ENCODE measurements at regions not wholly inside any gene's neighbourhood (a gene's known extent, or its start where the extent isn't known, plus 50 kb on each side); places are given as distances from the start of the nearest gene placed in this dataset.
A peak's percentile ranks its signal among the peaks of the same experiment; 100 is the strongest.

DNA sequence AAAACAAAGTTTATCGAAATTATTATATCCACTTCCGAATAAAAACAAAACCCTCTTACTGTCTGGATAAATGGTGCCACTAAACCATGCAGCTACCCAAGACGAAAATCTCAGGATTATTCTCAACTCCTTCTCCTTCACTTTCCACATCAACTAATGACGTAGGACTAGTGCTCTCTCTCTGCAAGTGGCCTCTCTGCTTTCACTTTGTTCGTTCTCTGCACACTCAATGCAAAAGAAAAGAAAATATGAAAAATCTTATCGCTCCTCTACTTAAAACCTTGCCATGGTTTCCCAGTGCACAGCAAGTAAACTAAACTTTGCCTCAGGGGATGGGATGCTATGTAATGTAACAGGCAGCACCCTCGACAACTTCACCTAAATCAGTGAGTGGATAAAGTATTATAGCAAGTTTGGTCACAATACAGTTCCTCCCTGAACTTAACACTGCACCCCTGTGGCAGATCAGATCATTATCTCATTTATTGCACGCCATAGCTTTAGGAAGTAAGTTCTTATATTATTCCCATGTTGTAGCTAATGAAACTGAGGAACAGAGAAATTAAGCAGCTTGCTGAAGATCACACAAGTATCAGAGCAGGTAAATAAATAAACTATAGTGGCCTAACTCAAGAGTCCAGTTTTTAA lies 262.7 kb upstream of the GADL1 start:
- peak; percentile 9 to 30 for DNase-seq

DNA sequence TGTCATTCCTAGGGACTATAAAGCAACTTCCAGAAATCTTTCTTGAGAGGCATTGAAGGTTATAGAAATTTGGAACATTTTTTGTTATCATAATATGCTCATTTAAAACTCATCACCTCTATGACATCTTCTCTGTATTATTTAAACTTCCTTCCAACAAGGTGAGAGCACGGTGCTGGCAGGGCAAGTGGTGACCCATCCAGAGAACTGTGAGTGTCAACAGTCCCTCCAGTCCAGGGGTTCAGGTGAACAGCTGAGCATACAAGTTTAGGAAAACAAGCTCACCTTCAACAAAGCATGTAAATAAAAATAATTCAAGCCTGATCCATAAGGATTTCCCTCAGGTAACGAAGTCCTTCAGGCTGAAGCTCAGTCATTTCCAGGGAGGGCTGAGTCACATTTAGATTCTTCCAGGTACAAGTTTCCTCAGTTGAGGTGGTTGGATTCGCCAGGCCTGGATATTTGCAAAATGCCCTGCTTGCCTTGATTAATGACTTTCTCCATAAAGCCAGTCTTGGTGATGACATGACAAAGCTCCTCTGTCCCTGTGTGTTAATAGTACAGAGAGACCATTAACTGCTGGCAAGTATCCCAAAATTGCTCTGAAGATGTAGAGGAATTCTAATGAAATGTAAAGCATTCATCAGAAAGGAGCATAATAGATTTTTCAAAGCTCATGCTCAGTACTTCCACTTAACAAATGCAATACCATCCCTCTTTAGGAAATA lies 263.6 kb upstream of the GADL1 start:
- no peak for DNase-seq

DNA sequence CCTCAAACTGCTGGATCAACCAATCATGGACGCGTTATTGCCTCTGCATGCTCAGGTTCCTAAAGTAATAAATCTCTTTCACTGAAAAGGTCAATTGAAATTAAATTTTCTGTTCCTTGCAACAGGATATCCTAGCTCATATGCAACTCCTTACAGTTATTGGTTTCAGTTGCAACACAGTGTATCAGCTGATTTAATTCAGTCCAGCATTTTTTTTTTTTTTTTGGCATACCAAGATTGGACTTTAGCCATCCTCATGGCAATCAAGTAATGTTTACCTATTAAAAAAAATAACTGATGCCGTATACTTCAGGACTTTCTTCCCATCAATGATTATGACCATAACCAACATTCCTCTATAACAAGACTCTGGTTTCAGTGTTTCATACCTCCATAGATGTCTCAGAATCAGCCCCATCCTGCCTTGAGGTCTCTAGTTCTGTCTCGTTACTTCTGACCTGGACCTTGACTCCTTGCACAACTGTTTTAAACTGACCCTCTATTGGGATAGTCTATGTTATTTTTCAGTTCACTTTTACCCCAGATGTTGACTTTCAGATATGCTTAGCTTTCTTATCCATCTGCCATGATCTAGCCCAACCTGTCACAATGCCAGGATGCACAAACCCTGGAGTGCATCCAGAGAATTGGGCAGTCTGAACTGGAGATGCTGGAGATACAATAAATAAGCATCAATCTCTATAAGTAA lies 265.0 kb upstream of the GADL1 start:
- DNase-seq, result no peak

DNA sequence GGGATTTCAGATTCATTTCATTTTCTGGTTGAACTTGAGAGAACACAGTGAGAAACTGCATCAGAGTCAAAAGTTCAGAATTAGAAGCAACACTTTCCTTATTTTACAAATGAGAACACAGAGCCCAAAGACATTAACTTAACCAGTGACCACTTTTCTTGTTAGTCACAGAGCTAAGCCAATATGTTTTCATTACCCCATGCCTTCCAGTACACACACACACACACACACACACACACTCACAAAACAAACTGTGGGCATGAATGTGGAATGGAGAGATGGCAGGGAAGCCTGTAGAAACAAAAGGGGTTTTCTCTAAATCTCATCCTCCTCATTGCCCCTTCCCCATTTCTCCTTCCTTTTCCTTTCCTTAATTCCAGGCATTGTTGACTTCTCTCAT lies 267.4 kb upstream of the GADL1 start:
- no peak for DNase-seq

DNA sequence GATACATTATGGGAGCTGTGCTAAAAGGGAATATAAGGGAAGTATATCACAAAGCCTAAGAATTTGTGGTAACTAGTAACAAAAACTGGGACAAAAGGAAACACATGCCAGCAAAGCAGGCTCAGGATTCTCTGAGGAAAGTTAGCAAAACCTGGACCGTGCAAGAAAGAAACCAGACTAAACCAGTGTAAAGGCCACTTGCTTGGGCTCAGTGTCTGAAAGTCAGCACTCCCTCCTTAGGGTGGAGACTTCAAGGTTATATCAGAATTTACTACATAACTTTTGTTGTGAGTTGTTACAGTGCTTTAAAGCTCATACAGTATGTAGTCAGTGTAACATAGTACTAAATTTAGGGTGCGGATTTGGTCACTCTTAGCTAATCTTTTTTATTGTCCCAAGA lies 269.9 kb upstream of the GADL1 start:
- DNase-seq, result no peak

DNA sequence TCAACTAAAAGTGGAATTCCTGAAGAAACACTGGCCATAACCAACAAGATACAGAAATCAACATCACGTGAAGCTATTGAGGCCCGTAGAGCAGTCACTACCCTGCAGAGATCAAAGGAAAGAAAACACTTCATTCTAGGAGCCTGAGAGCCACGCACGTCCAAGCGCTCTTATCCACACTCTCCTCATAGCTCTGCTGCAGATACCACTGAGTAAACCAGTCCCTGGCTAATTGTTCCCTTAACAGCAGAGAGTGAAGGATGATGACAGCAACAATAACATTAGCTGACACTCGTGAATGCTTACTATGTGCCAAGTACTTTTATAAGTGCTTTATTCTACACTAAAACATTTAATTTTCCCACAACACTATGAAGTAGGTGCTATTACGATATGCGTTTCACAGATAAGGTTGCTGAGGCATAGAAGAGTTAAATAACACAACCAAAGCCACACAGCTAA lies 271.0 kb upstream of the GADL1 start:
- DNase-seq, result no peak

DNA sequence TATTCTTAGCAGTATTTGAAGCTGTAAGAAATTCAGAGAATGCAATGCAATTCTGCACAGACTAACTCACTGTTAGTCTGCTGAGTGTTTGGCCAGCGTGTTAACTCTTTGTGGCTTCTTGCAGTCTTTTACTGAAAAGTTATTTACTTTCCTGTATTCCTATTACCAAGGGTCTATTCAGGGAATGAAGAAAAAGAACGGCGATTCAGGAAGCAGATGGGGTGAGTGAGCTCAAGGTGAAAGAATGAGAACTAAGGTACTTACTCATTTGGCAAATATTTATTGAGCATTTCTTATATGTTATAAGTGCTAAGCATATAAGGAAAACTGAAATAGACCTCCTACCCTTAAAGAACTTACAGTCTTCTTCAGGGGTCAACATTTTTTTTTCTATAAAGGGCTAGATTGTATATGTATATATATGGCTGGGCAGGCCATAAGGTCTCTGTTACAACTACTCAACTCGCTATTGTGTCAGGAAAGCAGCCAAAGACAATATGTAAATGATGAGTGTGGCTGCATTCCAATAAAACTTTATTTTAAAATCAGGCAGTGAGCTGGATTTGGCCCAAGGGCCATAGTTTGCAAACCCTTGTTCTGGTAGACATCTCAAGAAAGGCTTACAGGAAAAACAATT lies 271.9 kb upstream of the GADL1 start:
- no peak for DNase-seq

DNA sequence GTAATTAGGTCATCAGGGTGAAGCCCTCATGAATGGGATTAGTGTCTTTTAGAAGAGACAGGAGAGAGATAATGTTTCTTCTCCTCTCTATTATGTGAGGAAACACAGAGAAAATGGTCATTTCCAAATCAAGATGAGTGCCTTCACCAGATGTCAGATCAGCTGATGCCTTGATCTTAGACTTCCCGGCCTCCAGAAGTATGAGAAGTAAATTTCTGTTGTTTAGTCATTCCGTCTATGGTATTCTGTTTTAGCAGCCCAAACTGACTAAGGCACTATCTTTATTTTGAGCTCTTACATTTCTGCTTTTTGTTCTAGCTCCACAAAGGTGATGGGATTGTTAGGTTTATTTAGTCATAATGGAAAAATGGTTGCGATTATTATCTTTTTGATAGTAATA lies 273.2 kb upstream of the GADL1 start:
- DNase-seq, result no peak

DNA sequence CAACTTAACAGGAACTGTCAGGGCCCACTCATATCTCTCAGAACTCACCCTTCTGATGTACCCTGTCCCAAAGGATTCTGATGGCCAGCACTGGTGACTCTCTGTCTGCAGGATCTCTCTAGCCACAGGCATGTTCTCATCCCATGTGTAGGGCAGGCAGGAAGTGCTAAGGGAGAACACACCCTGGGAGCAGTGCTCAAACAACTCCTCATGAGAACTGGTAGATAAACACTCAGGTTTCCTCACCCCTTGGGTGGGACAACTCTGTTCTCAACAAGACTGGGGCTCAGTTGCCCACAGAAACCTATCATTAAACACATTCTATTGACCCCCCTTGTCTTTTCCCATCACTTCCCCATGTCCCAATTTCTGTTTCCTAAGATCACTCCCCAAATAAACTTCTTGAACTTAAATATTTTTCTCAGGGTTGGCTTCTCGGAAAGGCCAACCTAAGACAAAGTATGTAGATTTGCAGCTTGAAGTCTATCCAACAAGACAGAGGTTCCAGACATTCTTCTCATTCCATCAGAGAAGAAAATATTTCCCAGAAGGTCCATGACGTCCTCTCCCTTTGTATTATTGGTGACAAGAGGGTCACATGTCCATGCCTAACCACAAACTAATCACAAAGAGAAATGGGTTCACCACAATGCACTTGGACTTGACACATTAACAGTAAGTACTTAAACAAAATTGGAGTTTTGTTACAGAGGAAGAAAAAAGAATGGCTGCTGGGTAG lies 276.6 kb upstream of the GADL1 start:
- no peak for DNase-seq

DNA sequence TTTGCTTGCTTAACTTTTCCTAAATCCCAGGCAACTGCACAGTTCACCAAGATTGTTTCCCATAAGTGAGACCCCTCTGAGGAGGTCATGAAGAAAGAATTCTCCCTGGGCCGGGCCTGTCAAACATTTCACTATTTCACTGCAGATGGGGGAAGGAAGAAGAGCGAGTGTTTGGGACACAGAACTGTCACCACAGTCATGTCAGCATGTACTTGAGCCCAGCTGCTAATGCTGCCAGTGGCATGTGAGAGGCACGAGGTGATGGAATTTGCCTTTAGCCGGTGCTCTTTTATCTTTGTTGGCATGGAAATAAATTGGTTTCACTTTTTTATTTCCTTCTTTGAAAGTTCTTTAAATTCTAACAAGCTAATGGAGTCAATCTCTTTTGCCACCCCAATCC lies 277.9 kb upstream of the GADL1 start:
- no peak for DNase-seq

DNA sequence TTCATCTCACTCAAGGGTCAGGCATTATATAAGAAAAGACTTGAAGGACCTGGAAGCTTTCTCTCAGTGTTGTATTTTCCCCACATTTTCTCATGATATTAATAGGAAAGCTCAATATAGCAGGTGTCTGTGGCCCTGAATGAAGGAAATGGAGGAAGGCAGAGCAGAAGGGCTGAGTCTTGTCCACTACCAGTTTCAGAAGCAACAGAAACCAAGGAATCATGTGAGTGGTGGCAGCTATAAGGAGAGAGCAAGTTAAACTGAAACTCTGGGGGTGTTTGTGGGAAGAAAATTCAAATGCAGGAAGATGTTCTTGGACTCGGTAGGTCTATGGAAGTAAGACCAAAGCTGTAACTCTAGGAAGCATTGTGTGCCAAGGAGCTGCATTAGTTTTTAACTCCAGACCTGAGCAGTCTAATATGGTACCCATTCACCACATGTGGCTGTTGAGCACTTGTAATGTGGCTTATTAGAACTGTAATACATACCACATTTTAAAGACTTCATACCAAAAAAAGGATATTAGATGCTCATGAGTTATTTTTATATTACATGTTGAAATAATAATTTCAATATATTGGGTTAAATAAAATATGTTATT lies 278.8 kb upstream of the GADL1 start:
- DNase-seq, result no peak

DNA sequence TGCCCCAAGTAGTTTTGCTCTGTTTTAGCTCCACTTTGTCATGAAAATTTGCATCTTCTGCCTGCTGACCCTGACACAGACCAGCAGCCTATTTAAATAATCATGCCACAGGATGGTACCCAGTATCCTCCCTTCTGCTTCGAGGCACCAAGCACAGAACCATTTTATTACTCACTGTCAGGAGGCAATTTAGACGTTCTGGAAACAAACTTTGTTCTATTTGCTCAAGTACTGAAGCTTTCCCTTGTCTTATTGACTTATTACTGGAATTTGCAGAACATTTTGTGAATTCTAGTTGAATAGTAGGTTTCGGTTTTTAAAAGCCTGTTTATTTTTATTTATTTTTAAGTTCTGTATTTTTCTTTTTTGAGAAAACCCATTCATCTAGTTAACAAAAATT lies 279.6 kb upstream of the GADL1 start:
- DNase-seq, result no peak

DNA sequence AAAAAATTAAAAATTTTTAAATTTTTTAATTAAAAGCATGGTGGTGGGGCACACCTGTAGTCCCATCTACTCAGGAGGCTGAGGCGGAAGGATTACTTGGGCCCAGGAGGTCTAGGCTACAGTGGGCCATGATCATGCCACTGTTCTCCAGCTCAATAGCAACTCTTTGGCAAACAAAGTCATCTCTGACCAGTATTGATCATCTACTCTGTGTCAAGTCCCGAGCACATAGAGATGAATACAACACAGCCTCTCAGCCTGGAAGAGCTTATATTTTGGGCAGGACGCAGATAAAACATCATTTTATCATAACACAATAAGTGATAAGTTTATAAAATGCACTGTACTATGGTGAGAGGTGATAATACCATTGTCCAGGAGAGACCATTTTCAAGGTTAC lies 281.6 kb upstream of the GADL1 start:
- no peak for DNase-seq

DNA sequence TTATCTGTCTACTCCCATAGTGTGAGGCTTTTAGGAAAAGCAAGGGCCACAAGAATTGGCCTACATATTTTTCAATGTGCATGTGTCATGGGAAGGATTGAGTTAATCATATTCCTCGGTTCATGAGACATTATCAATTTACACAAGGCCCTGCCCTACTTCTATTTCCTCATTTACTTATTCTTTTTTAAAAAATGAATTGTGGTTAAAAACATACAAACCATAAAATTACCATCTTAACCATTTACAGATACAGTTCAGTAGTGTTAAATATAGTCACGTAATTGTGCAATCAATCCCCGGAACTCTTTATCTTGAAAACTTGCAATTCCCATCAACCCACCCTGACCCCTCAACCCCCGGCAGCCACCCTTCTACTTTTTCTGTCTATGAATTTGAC lies 284.0 kb upstream of the GADL1 start:
- peak in 1 of 2 experiments; percentile 8 for DNase-seq

DNA sequence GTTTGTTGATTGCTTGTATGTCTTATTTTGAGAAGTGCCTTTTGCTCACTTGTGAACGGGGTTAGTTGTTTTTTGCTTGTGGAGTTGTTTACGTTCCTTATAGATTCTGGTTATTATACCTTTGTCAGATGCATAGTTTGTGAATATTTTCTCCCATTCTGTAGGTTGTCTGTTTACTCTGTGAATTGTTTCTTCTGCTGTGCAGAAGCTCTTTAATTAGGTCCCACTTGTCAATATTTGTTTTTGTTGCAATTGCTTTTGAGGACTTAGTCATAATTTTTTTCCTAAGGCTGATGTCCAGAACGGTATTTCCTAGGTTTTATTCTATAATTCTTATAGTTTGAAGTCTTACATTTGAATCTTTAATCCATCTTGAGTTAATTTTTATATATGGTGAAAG lies 285.3 kb upstream of the GADL1 start:
- DNase-seq, result no peak

DNA sequence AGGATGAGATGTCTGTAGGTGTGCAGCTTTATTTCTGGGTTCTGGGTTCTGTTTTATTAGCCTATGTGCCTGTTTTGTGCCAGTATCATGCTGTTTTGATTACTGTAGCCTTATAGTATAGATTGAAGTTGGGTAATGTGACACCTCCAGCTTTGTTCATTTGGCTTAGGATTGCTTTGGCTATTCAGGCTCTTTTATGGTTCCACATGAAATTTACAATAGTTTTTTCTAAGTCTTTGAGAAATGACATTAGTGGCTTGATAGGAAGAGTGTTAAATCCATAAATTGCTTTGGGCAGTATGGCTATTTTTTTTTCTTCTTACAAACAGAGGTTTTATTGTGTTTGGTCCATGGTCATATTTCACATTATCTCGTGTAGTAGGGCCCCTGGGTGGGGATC lies 285.8 kb upstream of the GADL1 start:
- DNase-seq, result no peak

DNA sequence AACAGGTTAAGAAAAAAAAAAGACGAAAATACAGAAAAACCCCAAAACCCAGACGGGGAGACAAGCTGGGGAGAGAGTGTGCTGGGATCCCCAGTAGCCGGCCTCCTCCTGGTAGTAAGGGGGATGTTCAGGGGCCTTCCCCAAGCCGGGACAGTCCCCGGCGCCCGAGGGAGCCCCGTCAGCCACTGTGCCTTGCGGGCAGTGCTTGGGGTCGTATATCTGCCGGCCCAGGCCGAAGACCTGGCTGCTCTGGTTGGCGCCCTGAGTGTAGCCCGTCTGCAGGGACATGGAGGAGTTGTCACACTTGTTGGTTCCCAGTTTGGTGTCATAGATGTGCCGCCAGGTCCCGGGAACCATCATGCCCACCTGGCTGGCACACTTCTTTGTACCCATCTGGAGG lies 287.2 kb upstream of the GADL1 start:
- DNase-seq, result no peak

DNA sequence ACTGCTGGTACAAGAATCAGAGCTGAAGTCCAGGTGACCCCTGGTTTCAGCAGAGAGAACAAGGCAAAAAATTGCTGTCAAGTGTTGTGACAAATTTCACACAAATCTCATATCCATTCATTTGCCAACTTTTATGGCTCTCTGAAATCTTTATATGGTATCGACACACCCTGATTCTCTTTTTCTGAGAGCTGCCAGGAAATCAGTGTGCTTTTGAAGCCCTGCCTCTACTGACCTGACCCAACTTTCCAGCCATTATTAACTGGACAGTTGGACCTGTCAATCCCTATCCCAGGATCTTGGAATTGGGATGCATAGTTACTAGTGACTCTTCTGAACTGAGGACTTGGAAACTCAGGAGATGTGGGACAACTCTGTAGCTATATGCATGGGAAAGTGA lies 288.2 kb upstream of the GADL1 start:
- no peak for DNase-seq

DNA sequence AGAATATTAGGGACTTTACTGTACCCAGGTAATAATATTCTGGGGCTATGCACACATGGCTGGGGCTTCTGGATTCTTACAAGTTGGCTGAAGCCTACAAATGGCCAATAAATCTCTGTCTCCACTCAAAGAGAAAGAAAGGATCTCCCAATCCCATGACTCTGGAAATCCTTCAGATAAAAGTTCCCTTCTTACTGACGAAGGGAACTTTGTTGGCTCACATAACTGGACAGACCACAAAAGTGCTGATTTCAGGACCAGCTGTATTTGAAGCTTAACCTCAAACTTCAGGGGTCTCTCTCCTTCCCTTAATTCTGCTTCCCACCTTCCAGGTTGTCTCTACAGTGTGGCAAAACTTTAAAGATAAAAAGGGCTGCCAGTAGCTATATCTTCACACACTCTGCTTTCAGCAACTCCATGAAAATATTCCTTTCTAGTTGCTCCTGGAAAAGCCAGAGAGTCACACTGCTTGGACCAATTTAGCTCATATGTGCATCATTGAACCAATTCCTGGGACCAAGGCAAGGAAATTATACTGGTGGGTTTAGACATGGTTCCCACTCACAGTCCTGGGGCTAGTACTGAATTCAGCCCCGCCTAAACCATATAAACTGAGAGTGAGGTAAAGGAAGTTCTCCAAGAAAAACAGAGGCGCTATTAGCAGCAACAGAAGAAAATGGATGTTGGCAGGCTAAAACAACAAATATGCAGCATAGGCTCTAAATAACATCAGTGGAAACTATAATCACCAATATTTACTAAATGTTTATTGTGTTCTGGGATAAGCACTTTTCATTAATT lies 290.0 kb upstream of the GADL1 start:
- DNase-seq, result no peak

DNA sequence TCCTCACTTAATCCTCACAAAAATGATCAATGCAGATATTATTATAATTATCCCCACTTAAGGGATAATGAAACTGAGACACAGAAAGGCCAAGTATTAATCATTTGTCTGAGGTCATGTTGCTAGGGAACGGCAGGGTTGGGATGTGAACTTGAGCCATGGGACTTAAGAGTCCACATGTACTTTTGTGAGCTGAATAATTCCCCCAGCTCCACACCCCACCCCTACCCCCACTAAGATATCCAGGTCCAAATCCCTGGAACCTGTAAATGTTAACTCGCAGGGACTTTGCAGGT lies 290.5 kb upstream of the GADL1 start:
- no peak for DNase-seq

DNA sequence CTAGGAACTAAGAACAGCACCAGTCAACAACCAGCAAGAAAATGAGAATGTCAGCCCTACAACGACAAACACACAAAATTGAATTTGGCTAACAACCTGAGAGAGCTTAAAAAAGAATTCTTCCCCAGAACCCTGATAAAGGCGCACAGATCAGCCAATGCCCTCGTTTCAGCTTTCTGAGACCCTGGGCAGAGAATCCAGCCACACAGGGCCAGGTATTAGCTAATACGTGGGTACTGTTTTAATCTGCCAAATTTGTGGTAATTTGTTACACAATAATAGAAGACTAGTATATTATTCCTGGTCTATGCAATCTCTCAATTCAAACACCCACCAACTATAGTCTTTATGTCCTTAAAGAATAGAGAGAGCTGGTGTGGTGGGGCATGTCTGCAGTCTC lies 291.6 kb upstream of the GADL1 start:
- DNase-seq, result no peak

DNA sequence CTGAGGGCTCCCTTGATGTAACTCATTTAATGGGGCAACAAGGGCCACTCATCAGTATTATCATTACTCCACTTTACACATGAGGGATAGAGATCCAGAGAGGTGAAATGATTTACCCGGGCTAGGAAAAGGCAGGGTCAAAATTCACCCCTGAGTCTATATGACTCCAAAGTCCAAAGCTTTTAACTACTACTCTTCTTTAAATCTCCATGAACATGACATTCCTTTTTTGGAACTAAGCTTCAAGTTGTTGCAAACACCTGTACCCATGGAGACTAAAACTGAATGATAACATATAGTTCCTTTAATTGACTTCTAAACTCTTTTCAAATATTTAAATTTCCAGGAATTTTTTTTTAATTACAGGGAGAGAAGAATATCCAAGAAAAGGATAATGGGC lies 292.9 kb upstream of the GADL1 start:
- DNase-seq, result no peak
